ENCODE measurements at regions not wholly inside any gene's neighbourhood (a gene's known extent, or its start where the extent isn't known, plus 50 kb on each side); places are given as distances from the start of the nearest gene placed in this dataset.

- TF ChIP-seq CTCF (IDR thresholded peaks at IDR 0.05; ENCODE audit: extremely low read depth, missing control alignments) = peak; percentile 58
- peak; percentile 58 for DNase-seq (ENCODE audit: low spot score)
These were observed 216.2 kb downstream of the NFATC2 start for GRCh38 chr20:51326201-51326819.

GRCh38 chr20:51322164-51322707, 220.3 kb downstream of the NFATC2 start:
- TF ChIP-seq CTCF (IDR thresholded peaks at IDR 0.05; ENCODE audit: extremely low read depth, missing control alignments) = no peak
- no peak for DNase-seq (ENCODE audit: low spot score)

GRCh38 chr20:51321343-51322163, 221.0 kb downstream of the NFATC2 start:
- no peak for TF ChIP-seq CTCF (IDR thresholded peaks at IDR 0.05; ENCODE audit: extremely low read depth, missing control alignments)
- DNase-seq (ENCODE audit: low spot score) = no peak

- no peak for DNase-seq (ENCODE audit: low spot score)
- no peak for TF ChIP-seq CTCF (IDR thresholded peaks at IDR 0.05; ENCODE audit: extremely low read depth, missing control alignments)
These were observed 223.0 kb downstream of the NFATC2 start for GRCh38 chr20:51319522-51319921.

- no peak for DNase-seq (ENCODE audit: low spot score)
- peak; percentile 18 for TF ChIP-seq CTCF (IDR thresholded peaks at IDR 0.05; ENCODE audit: extremely low read depth, missing control alignments)
These were observed 224.2 kb downstream of the NFATC2 start for GRCh38 chr20:51318058-51318949.

GRCh38 chr20:51315390-51315789, 227.1 kb downstream of the NFATC2 start:
- TF ChIP-seq CTCF (IDR thresholded peaks at IDR 0.05; ENCODE audit: extremely low read depth, missing control alignments) = no peak

More at GRCh38 chr20:51315390-51315789, 227.1 kb downstream of the NFATC2 start:
- no peak for DNase-seq (ENCODE audit: low spot score)
